Liver (tissue), 7 donors: ENCODE measurements at regions not wholly inside any gene's neighbourhood (a gene's known extent, or its start where the extent isn't known, plus 50 kb on each side); places are given as distances from the start of the nearest gene placed in this dataset.
"Not testable (repeated sequence)": the region's sequence is repeated elsewhere in the genome, so short reads cannot be mapped to it uniquely, and the experiment has no call there.

Experiments
- DNase-seq: peaks from one replicate; pipeline ENCODE4 v3.0.0-alpha.2; 2017; ENCODE audit warnings: low spot score
- H3K27ac ChIP-seq, 2 donors: one replicate each; pipeline ENCODE4 v1.7.0; 2013; ENCODE audit warnings: inconsistent platforms in 2 of 2, low read length in 2 of 2, control low read depth in 1 of 2, low read depth in 1 of 2, mild to moderate bottlenecking in 1 of 2
- H3K27me3 ChIP-seq, 4 donors: one replicate each; pipeline versions ENCODE4 v1.6.1 to v1.7.0; 2013; ENCODE audit warnings: low read length in 3 of 4, inconsistent platforms in 1 of 4, mild to moderate bottlenecking in 1 of 4, moderate library complexity in 1 of 4; ENCODE audit not compliant: control insufficient read depth in 4 of 4, insufficient read depth in 4 of 4
- H3K36me3 ChIP-seq, 4 donors: one replicate each; pipeline versions ENCODE4 v1.6.1 to v1.7.0; 2013; ENCODE audit warnings: low read length in 3 of 4, mild to moderate bottlenecking in 3 of 4, low read depth in 1 of 4, moderate library complexity in 1 of 4; ENCODE audit not compliant: control insufficient read depth in 4 of 4, insufficient read depth in 3 of 4
- H3K4me1 ChIP-seq, 4 donors: one replicate each; pipeline versions ENCODE4 v1.6.1 to v1.7.0; 2013; ENCODE audit warnings: low read length in 3 of 4, mild to moderate bottlenecking in 3 of 4, moderate library complexity in 1 of 4; ENCODE audit not compliant: control insufficient read depth in 4 of 4, insufficient read depth in 4 of 4
- H3K4me3 ChIP-seq, 3 donors: one replicate each; pipeline versions ENCODE4 v1.6.1 to v1.7.0; 2013; ENCODE audit warnings: low read length in 3 of 3, control low read depth in 1 of 3, low read depth in 1 of 3, mild to moderate bottlenecking in 1 of 3
- H3K9ac ChIP-seq, 2 donors: one replicate each; pipeline ENCODE4 v1.7.0; 2013; ENCODE audit warnings: low read length in 2 of 2, mild to moderate bottlenecking in 2 of 2, moderate library complexity in 2 of 2, control low read depth in 1 of 2, low read depth in 1 of 2
- H3K9me3 ChIP-seq, 4 donors: one replicate each; pipeline versions ENCODE4 v1.6.1 to v1.7.0; 2013; ENCODE audit warnings: low read length in 3 of 4; ENCODE audit not compliant: control insufficient read depth in 4 of 4
- ATF3 ChIP-seq: IDR thresholded peaks from 2 replicates; pipeline ENCODE4 v1.6.1; 2016; ENCODE audit warnings: antibody characterized with exemption
- EGR1 ChIP-seq, 2 donors: IDR thresholded peaks; 2 replicates each; pipeline ENCODE4 v1.6.1; 2016 to 2018; ENCODE audit warnings: antibody characterized with exemption in 2 of 2, low read depth in 2 of 2
- FOXA1 ChIP-seq: IDR thresholded peaks from 2 replicates; pipeline ENCODE4 v1.6.1; 2016; ENCODE audit warnings: antibody characterized with exemption
- GABPA ChIP-seq, 2 donors: IDR thresholded peaks in 1 of 2; conservative IDR thresholded peaks in 1 of 2; 2 replicates each; pipeline ENCODE4 v1.6.1; 2016; ENCODE audit warnings: antibody characterized with exemption in 2 of 2, mild to moderate bottlenecking in 1 of 2, moderate library complexity in 1 of 2
- HNF4A ChIP-seq, 2 donors: conservative IDR thresholded peaks; 2 replicates each; pipeline ENCODE4 v1.6.1; 2016; ENCODE audit warnings: antibody characterized with exemption in 2 of 2, mild to moderate bottlenecking in 2 of 2
- HNF4G ChIP-seq: IDR thresholded peaks from 2 replicates; pipeline ENCODE4 v1.6.1; 2016; ENCODE audit warnings: antibody characterized with exemption
- JUND ChIP-seq, 2 donors: IDR thresholded peaks; 2 replicates each; pipeline ENCODE4 v1.6.1; 2016; ENCODE audit warnings: antibody characterized with exemption in 2 of 2
- MAX ChIP-seq: IDR thresholded peaks from 2 replicates; pipeline ENCODE4 v1.6.1; 2016; ENCODE audit warnings: antibody characterized with exemption
- NR2F2 ChIP-seq: IDR thresholded peaks from 2 replicates; pipeline ENCODE4 v1.6.1; 2016; ENCODE audit warnings: antibody characterized with exemption
- RAD21 ChIP-seq, 2 donors: IDR thresholded peaks; 2 replicates each; pipeline ENCODE4 v1.6.1; 2016; ENCODE audit warnings: antibody characterized with exemption in 2 of 2, mild to moderate bottlenecking in 2 of 2
- REST ChIP-seq: IDR thresholded peaks from 2 replicates; pipeline ENCODE4 v1.6.1; 2016; ENCODE audit warnings: antibody characterized with exemption, mild to moderate bottlenecking
- RXRA ChIP-seq, 2 donors: IDR thresholded peaks; 2 replicates each; pipeline ENCODE4 v1.6.1; 2017 to 2018; ENCODE audit warnings: antibody characterized with exemption in 2 of 2, mild to moderate bottlenecking in 1 of 2
- SP1 ChIP-seq: IDR thresholded peaks from 2 replicates; pipeline ENCODE4 v1.6.1; 2018; ENCODE audit warnings: antibody characterized with exemption, mild to moderate bottlenecking
- TAF1 ChIP-seq: conservative IDR thresholded peaks from 2 replicates; pipeline ENCODE4 v1.6.1; 2016; ENCODE audit warnings: antibody characterized with exemption, mild to moderate bottlenecking
- YY1 ChIP-seq: IDR thresholded peaks from 2 replicates; pipeline ENCODE4 v1.6.1; 2016; ENCODE audit warnings: antibody characterized with exemption, mild to moderate bottlenecking
- ZBTB33 ChIP-seq: IDR thresholded peaks from 2 replicates; pipeline ENCODE4 v1.6.1; 2016; ENCODE audit warnings: antibody characterized with exemption
- WGBS: extraction: QIAGEN DNeasy Blood & Tissue Kit; methylation state at CpG from one replicate; pipeline ENCODE4 v1.1.7; 2013; 5-methylcytosine and 5-hydroxymethylcytosine counted together
- donor health status: healthy.
- donor health status: healthy.
- donor health status: healthy.
- donor health status: healthy.

- no peak overlapping the region for H3K9ac ChIP-seq
- H3K36me3 ChIP-seq: no peaks in the 10 kb centered on the region
- no peak for DNase-seq
- no peaks in the 10 kb centered on the region for H3K9me3 ChIP-seq
- H3K27me3 ChIP-seq: no peaks in the 10 kb centered on the region
- H3K4me3 ChIP-seq: no peak overlapping the region
- no peak overlapping the region for H3K27ac ChIP-seq
- 0% methylated on average over 1 of the region's 1 CpG for WGBS
- no peaks in the 10 kb centered on the region for H3K4me1 ChIP-seq
- no peak for TF ChIP-seq GABPA (IDR thresholded peaks at IDR 0.05 in 1 of 2, conservative IDR thresholded peaks at IDR 0.05 in 1 of 2)
- TF ChIP-seq NR2F2: no peak
- TF ChIP-seq EGR1 (IDR thresholded peaks at IDR 0.05; ENCODE audit: low read depth in 2 of 2): no peak
- TF ChIP-seq RAD21 (IDR thresholded peaks at IDR 0.05): no peak
- TF ChIP-seq SP1: no peak
- TF ChIP-seq ZBTB33: no peak
- TF ChIP-seq HNF4G: no peak
- TF ChIP-seq RXRA (IDR thresholded peaks at IDR 0.05): no peak
- no peak for TF ChIP-seq TAF1
- no peak for TF ChIP-seq FOXA1
- no peak for TF ChIP-seq HNF4A (conservative IDR thresholded peaks at IDR 0.05)
Observed at GRCh38 chr7:94190599-94191061, 186.5 kb upstream of the BET1 start.

GRCh38 chr7:94194426-94194825, 190.3 kb upstream of the BET1 start:
- 89% methylated on average over 3 of the region's 3 CpGs for WGBS

GRCh38 chr7:94195201-94195600, 191.0 kb upstream of the BET1 start:
- TF ChIP-seq HNF4A (conservative IDR thresholded peaks at IDR 0.05) (no peak), FOXA1 (no peak), NR2F2 (no peak), EGR1 (IDR thresholded peaks at IDR 0.05; ENCODE audit: low read depth in 2 of 2) (no peak), TAF1 (no peak), MAX (no peak), JUND (IDR thresholded peaks at IDR 0.05) (no peak), SP1 (no peak), REST (no peak), ATF3 (no peak), RXRA (IDR thresholded peaks at IDR 0.05) (no peak), YY1 (no peak), ZBTB33 (no peak), RAD21 (IDR thresholded peaks at IDR 0.05) (no peak)
- Histone ChIP-seq H3K9ac (no peak overlapping the region), H3K9me3 (no peaks in the 10 kb centered on the region), H3K4me3 (no peak overlapping the region), H3K27me3 (no peaks in the 10 kb centered on the region), H3K27ac (no peak overlapping the region), H3K36me3 (no peaks in the 10 kb centered on the region), H3K4me1 (no peaks in the 10 kb centered on the region)
- 72% methylated on average over 2 of the region's 2 CpGs for WGBS
- no peak for DNase-seq

More at GRCh38 chr7:94194426-94194825, 190.3 kb upstream of the BET1 start:
- H3K9ac ChIP-seq, H3K27me3 ChIP-seq, H3K4me1 ChIP-seq, H3K27ac ChIP-seq, H3K36me3 ChIP-seq, H3K9me3 ChIP-seq, DNase-seq, H3K4me3 ChIP-seq: not testable (repeated sequence)
